Endothelial cell of umbilical vein (primary cell): ENCODE measurements at regions not wholly inside any gene's neighbourhood (a gene's known extent, or its start where the extent isn't known, plus 50 kb on each side); places are given as distances from the start of the nearest gene placed in this dataset.

Experiments
- BruUV-seq: library from RNA; stranded (reverse); fragments of 400-500 nt; replicated peaks from 2 replicates; lab custom pipeline; 2021; lab: Mats Ljungman, UMichigan
- CTCF ChIA-PET: fragments of 300-600, 350-600 bp; sonication (Branson Sonifier 250); formaldehyde crosslinking; loops from one replicate; lab custom pipeline; 2021; ENCODE audit warnings: antibody characterized with exemption, inconsistent platforms; lab: Charles Lee
- POLR2A ChIA-PET: fragments of 300-600, 350-600 bp; sonication (Branson Sonifier 250); formaldehyde crosslinking; loops from one replicate; lab custom pipeline; 2021; ENCODE audit warnings: antibody characterized with exemption, inconsistent platforms; lab: Charles Lee
- DNase-seq: peaks from one replicate; pipeline ENCODE4 v3.0.0-alpha.2; 2011; ENCODE audit warnings: low read depth, low spot score
- FAIRE-seq: peaks from 2 replicates; lab custom pipeline; 2011; peaks lifted over from hg19 to GRCh38; lab: Jason Lieb, UNC
- H2AFZ ChIP-seq: 2 replicates; pipeline ENCODE4 v1.6.0; 2012; ENCODE audit warnings: low read depth, low read length, control low read depth, inconsistent platforms
- H3K27ac ChIP-seq: 2 replicates; pipeline ENCODE4 v1.5.1; 2011; ENCODE audit warnings: low read depth, mild to moderate bottlenecking, control low read depth, low read length, moderate library complexity; ENCODE audit not compliant: insufficient read depth
- H3K27me3 ChIP-seq, 2 experiments: 2 replicates each; pipeline versions ENCODE4 v1.6.0 to v1.6.1; 2011; ENCODE audit warnings: low read length in 2 of 2, mixed read lengths in 1 of 2; ENCODE audit not compliant: control insufficient read depth in 2 of 2, insufficient read depth in 2 of 2
- H3K36me3 ChIP-seq, 2 experiments: 2 replicates in 1 of 2; 3 replicates in 1 of 2; pipeline ENCODE4 v1.5.1; 2011; ENCODE audit warnings: low read length in 2 of 2, mild to moderate bottlenecking in 1 of 2, moderate library complexity in 1 of 2; ENCODE audit not compliant: control insufficient read depth in 2 of 2, insufficient read depth in 2 of 2; ENCODE audit errors: extremely low read depth in 1 of 2
- H3K4me1 ChIP-seq: 3 replicates; pipeline ENCODE4 v1.5.1; 2011; ENCODE audit warnings: mild to moderate bottlenecking, low read length; ENCODE audit not compliant: control insufficient read depth, insufficient read depth; ENCODE audit errors: extremely low read depth
- H3K4me2 ChIP-seq: 2 replicates; pipeline ENCODE4 v1.6.1; 2011; ENCODE audit warnings: low read length, control low read depth, mixed read lengths; ENCODE audit not compliant: insufficient read depth
- H3K4me3 ChIP-seq, 3 experiments: fragments of 200-600 bp in 1 of 3; sonication (generic), shearing (Covaris generic) in 1 of 3; replicated peaks in 1 of 3; 2 replicates each; pipeline ENCODE4 v1.5.1; 2011 to 2016; ENCODE audit warnings: control low read depth in 3 of 3, low read length in 3 of 3, mild to moderate bottlenecking in 2 of 3, inconsistent platforms in 1 of 3, low read depth in 1 of 3, moderate library complexity in 1 of 3; ENCODE audit not compliant: insufficient read depth in 1 of 3
- H3K79me2 ChIP-seq: 2 replicates; pipeline ENCODE4 v1.6.0; 2012; ENCODE audit warnings: low read length, inconsistent platforms; ENCODE audit not compliant: control insufficient read depth, insufficient read depth
- H3K9ac ChIP-seq: replicated peaks from 2 replicates; pipeline ENCODE3; 2011; ENCODE audit warnings: low read length, control low read depth; ENCODE audit not compliant: insufficient read depth; ENCODE audit errors: extremely low read depth
- H3K9me1 ChIP-seq: replicated peaks from 3 replicates; pipeline ENCODE4 v1.6.0; 2011; ENCODE audit warnings: mild to moderate bottlenecking, low read length; ENCODE audit not compliant: control insufficient read depth, insufficient read depth; ENCODE audit errors: extremely low read depth
- H3K9me3 ChIP-seq: replicated peaks from 2 replicates; pipeline ENCODE4 v1.5.1; 2012; ENCODE audit warnings: low read length, inconsistent platforms; ENCODE audit not compliant: control insufficient read depth, insufficient read depth
- H4K20me1 ChIP-seq: replicated peaks from 2 replicates; pipeline ENCODE3; 2011; ENCODE audit warnings: mild to moderate bottlenecking, low read length; ENCODE audit not compliant: control insufficient read depth, insufficient read depth; ENCODE audit errors: extremely low read depth
- CTCF ChIP-seq, 2 donors: IDR thresholded peaks; 1 replicate in 1 of 2; 2 replicates in 1 of 2; pipeline ENCODE4 v1.5.1; 2011; ENCODE audit warnings: low read length in 2 of 2, mild to moderate bottlenecking in 2 of 2, moderate library complexity in 2 of 2, control low read depth in 1 of 2, inconsistent platforms in 1 of 2, low read depth in 1 of 2; ENCODE audit not compliant: insufficient read depth in 1 of 2; ENCODE audit errors: extremely low read depth in 1 of 2
- EZH2 ChIP-seq: IDR thresholded peaks from 2 replicates; pipeline ENCODE4 v1.6.1; 2012; ENCODE audit warnings: borderline replicate concordance, low read depth, mild to moderate bottlenecking, moderate library complexity, low read length, inconsistent platforms; ENCODE audit not compliant: severe bottlenecking
- FOS ChIP-seq: IDR thresholded peaks from 2 replicates; pipeline ENCODE4 v1.6.1; 2011; ENCODE audit warnings: mild to moderate bottlenecking, low read length, moderate library complexity, borderline replicate concordance; ENCODE audit not compliant: insufficient read depth
- GATA2 ChIP-seq: IDR thresholded peaks from 2 replicates; pipeline ENCODE4 v1.7.0; 2011; ENCODE audit warnings: low read depth, mild to moderate bottlenecking, moderate library complexity, mixed read lengths, low read length; ENCODE audit not compliant: insufficient read length, insufficient read depth
- JUN ChIP-seq: IDR thresholded peaks from 2 replicates; pipeline ENCODE4 v1.6.1; 2011; ENCODE audit warnings: borderline replicate concordance, low read depth; ENCODE audit not compliant: insufficient read length, insufficient read depth
- MYC ChIP-seq: IDR thresholded peaks from one replicate; pipeline ENCODE4 v1.6.1; 2011; ENCODE audit warnings: mild to moderate bottlenecking, low read depth, low read length
- POLR2A ChIP-seq: IDR thresholded peaks from 2 replicates; pipeline ENCODE4 v1.6.1; 2012; ENCODE audit warnings: low read depth, mild to moderate bottlenecking, control low read depth, low read length
- POLR2AphosphoS5 ChIP-seq: IDR thresholded peaks from 2 replicates; pipeline ENCODE4 v1.6.1; 2012; ENCODE audit warnings: low read depth, mild to moderate bottlenecking, control low read depth, low read length, moderate library complexity; ENCODE audit not compliant: insufficient read depth
- dilution Hi-C: fragments of 300-500 bp; cut with MboI; formaldehyde crosslinking; loops from one replicate; pipeline ENCODE4 v1.15.0; 2019; ENCODE audit warnings: low sequenced_read_pairs; ENCODE audit not compliant: extremely low pct_ligation_motif_present
- intact Hi-C: fragments of 100-400 bp; cut with micrococcal nuclease; formaldehyde crosslinking; loops from one replicate; pipeline ENCODE4 v1.10.0; 2022
- TF ChIP-seq, protein P1 (sequence below): IDR thresholded peaks from 2 replicates; pipeline ENCODE4 v1.6.1; 2011; ENCODE audit not compliant: insufficient read depth, insufficient read length

- no peaks in the 10 kb centered on the region for H3K4me1 ChIP-seq
- H3K9me3 ChIP-seq = no peaks in the 10 kb centered on the region
- no peaks in the 10 kb centered on the region for H3K36me3 ChIP-seq
- H4K20me1 ChIP-seq = no peaks in the 10 kb centered on the region
- H3K4me3 ChIP-seq = no peak overlapping the region
- BruUV-seq = no TSS peak
- DNase-seq (no peak), FAIRE-seq (no peak)
- no peak overlapping the region for H3K9ac ChIP-seq
- H3K9me1 ChIP-seq = no peaks in the 10 kb centered on the region
- ChIA-PET CTCF (no interaction called here), POLR2A (no interaction called here)
- intact Hi-C loops (no loop called here), dilution Hi-C loops (no loop called here)
- H3K27ac ChIP-seq = no peak overlapping the region
- no peaks in the 10 kb centered on the region for H3K27me3 ChIP-seq
- TF ChIP-seq MYC (no peak), GATA2 (no peak), FOS (no peak), JUN (no peak), EZH2 (no peak), POLR2AphosphoS5 (no peak), CTCF (IDR thresholded peaks at IDR 0.05; ENCODE audit: extremely low read depth in 1 of 2, insufficient read depth in 1 of 2, low read depth in 1 of 2, low read length in 2 of 2) (no peak), POLR2A (no peak)
- TF ChIP-seq, protein P1, sequence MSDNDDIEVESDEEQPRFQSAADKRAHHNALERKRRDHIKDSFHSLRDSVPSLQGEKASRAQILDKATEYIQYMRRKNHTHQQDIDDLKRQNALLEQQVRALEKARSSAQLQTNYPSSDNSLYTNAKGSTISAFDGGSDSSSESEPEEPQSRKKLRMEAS = no peak
- H3K79me2 ChIP-seq = no peaks in the 10 kb centered on the region
- no peak overlapping the region for H2AFZ ChIP-seq
- H3K4me2 ChIP-seq = no peak overlapping the region
These were observed 304.7 kb downstream of the SH2D1A start for GRCh38 chrX:124651031-124651430.
